ENCODE measurements at regions not wholly inside any gene's neighbourhood (a gene's known extent, or its start where the extent isn't known, plus 50 kb on each side); places are given as distances from the start of the nearest gene placed in this dataset.

DNA sequence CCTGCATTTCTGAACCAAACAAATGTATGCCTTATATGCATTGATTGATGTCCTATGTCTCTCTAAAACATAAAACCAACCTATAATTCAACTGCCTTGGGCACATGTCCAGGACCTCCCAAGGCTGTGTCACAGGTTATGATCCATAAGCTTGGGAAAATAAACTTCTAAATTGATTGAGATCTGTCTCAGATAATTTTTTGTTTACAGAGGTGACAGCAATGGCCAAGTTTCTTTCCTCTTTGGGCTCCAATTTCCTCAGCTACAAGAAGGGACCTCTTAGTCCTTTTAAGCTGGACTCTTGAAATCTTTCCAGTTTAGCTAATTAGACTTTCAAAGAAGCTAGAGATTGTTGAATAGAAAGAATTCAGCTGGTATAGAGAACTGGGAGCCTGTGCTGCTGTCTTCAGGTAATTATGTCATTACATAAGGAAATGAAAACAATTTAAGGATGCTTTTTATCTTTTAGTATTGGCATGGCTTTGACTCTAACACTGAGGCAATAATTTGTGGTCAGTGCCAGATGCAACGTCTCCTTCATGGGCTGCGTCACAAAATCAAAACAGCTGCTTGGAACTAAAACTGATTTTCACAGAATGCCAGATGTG lies 412.1 kb upstream of the TRIB2 start:
- Histone ChIP-seq H3K9ac (ENCODE audit: low read depth in 2 of 2, low read length in 2 of 2) (no peak overlapping the region), H3K4me3 (no peak overlapping the region), H3K36me3 (no peaks in the 10 kb centered on the region), H3K4me1 (no peaks in the 10 kb centered on the region), H3K27ac (no peak overlapping the region), H3K9me3 (no peaks in the 10 kb centered on the region), H3K27me3 (no peaks in the 10 kb centered on the region)
- no peak for DNase-seq
- intact Hi-C loops (cut with DNase I) = no loop called here
- TF ChIP-seq, protein P1, sequence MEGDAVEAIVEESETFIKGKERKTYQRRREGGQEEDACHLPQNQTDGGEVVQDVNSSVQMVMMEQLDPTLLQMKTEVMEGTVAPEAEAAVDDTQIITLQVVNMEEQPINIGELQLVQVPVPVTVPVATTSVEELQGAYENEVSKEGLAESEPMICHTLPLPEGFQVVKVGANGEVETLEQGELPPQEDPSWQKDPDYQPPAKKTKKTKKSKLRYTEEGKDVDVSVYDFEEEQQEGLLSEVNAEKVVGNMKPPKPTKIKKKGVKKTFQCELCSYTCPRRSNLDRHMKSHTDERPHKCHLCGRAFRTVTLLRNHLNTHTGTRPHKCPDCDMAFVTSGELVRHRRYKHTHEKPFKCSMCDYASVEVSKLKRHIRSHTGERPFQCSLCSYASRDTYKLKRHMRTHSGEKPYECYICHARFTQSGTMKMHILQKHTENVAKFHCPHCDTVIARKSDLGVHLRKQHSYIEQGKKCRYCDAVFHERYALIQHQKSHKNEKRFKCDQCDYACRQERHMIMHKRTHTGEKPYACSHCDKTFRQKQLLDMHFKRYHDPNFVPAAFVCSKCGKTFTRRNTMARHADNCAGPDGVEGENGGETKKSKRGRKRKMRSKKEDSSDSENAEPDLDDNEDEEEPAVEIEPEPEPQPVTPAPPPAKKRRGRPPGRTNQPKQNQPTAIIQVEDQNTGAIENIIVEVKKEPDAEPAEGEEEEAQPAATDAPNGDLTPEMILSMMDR (IDR thresholded peaks at IDR 0.05) = no peak

DNA sequence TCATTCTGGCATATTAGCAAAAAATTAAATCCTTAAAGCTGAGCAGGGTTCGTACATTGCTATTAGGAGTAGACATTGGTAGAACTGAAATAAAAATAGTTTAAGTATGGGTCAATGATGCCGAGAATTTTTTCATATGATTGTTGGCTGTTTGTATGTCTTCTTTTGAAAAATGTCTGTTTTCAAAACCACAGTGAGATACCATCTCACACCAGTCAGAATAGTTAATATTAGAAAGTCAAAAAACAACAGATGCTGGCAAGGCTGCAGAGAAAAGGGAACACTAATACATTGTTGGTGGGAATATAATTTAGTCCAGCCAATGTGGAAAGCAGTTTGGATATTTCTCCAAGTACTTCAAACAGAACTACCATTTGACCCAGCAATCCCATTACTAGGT lies 410.8 kb upstream of the TRIB2 start:
- DNase-seq = no peak
- TF ChIP-seq, protein P1 (IDR thresholded peaks at IDR 0.05) = no peak
- intact Hi-C loops (cut with DNase I) = no loop called here
- Histone ChIP-seq H3K9me3 (no peaks in the 10 kb centered on the region), H3K27ac (no peak overlapping the region), H3K4me1 (no peaks in the 10 kb centered on the region), H3K4me3 (no peak overlapping the region), H3K36me3 (no peaks in the 10 kb centered on the region), H3K9ac (ENCODE audit: low read depth in 2 of 2, low read length in 2 of 2) (no peak overlapping the region), H3K27me3 (no peaks in the 10 kb centered on the region)

DNA sequence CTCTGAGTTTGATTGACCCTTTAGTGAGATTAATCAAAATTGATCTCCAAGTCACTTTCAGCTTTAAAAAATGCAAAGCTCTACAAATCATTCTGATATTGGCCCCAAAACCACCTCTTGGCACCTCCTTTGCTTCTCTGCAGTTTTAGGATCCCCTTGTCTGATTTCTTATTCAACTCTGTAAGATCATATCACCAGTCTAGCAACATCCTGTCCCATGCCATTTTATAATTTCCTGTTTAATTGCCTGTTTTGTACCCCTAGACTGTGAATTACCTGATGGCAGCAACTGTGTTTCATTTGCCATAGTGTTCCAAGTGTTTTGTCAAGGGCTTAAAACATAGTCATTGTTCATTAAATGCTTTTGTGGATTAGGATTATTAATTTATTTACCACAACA lies 406.3 kb upstream of the TRIB2 start:
- intact Hi-C loops (cut with DNase I) = no loop called here
- H3K36me3 ChIP-seq = no peaks in the 10 kb centered on the region
- TF ChIP-seq, protein P1 (IDR thresholded peaks at IDR 0.05) = no peak
- H3K4me1 ChIP-seq = no peaks in the 10 kb centered on the region
- H3K9ac ChIP-seq (ENCODE audit: low read depth in 2 of 2, low read length in 2 of 2) = no peak overlapping the region
- H3K27me3 ChIP-seq = no peaks in the 10 kb centered on the region
- no peak overlapping the region for H3K4me3 ChIP-seq
- no peaks in the 10 kb centered on the region for H3K9me3 ChIP-seq
- no peak for DNase-seq
- H3K27ac ChIP-seq = no peak overlapping the region

DNA sequence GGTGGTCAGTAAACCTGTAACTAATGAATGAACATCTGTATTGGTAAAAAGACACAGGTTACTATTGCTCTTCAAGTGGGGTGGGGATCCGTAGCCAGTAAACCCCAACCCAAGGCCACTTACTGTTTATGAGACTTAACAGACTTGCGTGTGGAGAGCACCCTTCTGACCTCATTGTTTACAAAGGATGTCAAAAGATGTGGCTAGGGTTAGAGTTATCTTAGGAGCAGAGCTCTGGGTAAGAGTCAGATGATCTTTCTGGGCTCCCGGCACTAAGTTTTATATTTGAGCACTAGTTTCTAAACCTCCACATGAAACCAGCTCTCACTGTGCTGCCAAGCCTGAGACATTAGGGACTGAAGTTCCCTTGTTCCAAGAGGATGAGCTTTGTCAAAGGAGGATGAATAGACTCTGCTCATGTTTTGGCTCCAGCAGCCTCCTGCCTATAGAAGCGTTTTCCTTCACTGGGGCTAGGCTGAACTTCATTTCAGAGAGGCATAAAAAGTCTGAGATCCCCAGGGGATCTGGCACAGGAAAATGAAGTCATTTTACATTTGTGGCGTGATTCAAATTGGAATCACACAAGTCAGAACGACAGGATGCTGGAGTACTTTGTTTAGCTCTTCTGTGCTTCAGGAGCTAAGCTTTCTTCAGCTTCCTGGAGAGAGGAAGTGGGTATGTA lies 403.1 kb upstream of the TRIB2 start:
- no peaks in the 10 kb centered on the region for H3K9me3 ChIP-seq
- intact Hi-C loops (cut with DNase I) = no loop called here
- TF ChIP-seq, protein P1 (IDR thresholded peaks at IDR 0.05) = no peak
- peaks cover 6% of the 10 kb centered on the region for H3K4me1 ChIP-seq
- H3K4me3 ChIP-seq = no peak overlapping the region
- H3K9ac ChIP-seq (ENCODE audit: low read depth in 2 of 2, low read length in 2 of 2) = no peak overlapping the region
- H3K36me3 ChIP-seq = no peaks in the 10 kb centered on the region
- DNase-seq = no peak
- no peaks in the 10 kb centered on the region for H3K27me3 ChIP-seq
- H3K27ac ChIP-seq = no peak overlapping the region

- no peaks in the 10 kb centered on the region for H3K36me3 ChIP-seq
- no peak overlapping the region for H3K27ac ChIP-seq
- intact Hi-C loops (cut with DNase I) = no loop called here
- no peak for DNase-seq
- no peaks in the 10 kb centered on the region for H3K9me3 ChIP-seq
- no peak overlapping the region for H3K4me3 ChIP-seq
- TF ChIP-seq, protein P1 (IDR thresholded peaks at IDR 0.05) = no peak
- H3K4me1 ChIP-seq = peaks cover 6% of the 10 kb centered on the region
- H3K9ac ChIP-seq (ENCODE audit: low read depth in 2 of 2, low read length in 2 of 2) = no peak overlapping the region
- H3K27me3 ChIP-seq = no peaks in the 10 kb centered on the region
Observed at GRCh38 chr2:12314127-12314760, 402.5 kb upstream of the TRIB2 start.

All from colonic mucosa (tissue), 4 donors.